GM21526 (cell line): ENCODE measurements at regions not wholly inside any gene's neighbourhood (a gene's known extent, or its start where the extent isn't known, plus 50 kb on each side); places are given as distances from the start of the nearest gene placed in this dataset.

Experiments used
- ATAC-seq: cut with Tn5 transposase; IDR thresholded peaks from one replicate; pipeline ENCODE4 v1.9.1; 2021; ENCODE audit warnings: moderate library complexity; ENCODE audit not compliant: unreplicated experiment, low FRiP score

DNA sequence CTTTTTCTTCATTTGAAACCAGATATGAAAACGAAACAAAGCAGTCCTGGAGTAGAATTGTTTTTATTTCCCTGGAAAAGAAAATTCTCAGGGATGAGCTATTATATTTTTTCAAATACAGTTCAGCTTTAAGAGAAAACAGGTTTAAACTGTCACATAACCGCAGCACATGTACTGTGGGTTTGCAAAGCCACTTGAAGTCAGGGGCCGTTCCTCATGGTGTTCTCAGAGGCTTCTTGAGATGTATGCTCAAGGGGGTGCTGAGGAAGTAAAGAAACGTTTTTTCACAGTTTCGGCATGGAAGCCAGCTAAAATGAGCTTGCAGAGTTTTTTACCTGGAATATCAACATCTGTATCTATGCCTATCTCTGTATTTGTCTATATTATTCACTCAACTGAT lies 225.3 kb downstream of the MC4R start:
- no peak for ATAC-seq

DNA sequence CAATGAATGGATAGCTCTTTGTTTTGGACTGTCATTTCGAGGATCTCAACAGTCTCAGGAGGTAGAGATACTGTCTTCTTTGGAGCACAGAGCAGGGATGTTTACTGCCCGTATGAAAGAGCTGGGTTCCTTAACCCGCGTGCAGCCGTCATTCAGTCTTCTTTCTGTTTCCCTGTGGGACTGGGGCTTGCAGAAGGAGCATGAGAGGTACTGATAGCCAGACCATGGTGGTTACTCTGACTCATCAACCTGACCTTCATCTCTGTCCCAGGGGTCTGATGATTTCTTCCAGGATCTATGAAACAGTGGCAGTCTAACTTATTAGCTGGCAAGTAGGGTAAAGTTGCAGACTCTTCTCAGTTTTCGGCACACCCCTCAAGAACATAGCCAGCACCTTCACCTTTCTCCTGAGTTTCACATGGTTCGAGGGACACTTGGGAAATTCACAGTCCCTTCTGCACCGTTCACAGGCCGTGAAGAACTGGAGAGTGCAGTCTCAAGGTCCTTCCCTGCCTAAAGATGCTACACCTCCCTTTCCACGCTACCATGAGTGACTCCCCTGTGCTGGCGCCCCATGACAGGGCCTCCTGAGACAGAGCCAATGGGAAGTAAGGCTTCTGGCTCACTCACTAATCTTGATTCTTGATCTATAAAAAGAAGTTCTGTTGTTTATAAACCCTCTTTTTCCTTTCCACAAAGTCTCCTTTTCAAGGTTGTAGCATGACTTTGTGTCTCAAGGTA lies 226.2 kb downstream of the MC4R start:
- no peak for ATAC-seq

DNA sequence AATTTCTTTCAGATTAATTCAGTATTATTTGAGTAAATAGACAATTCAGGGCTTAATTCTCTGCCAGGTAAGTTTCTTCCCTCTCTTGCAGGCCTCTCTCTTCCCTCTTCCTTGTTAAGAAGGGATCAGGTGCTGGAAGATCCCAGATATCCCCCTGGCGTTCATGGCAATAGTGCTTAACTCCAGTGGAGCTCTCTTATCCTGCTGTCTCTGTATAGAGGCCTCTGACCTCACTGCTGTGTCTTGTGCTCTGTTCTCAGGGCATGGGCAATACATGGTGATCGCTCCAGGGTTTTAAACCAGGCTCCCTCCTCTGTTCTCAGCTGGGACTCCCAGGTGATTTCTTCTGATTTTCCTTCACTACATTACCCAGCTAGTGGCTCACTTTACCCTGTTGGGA lies 226.8 kb downstream of the MC4R start:
- no peak for ATAC-seq

DNA sequence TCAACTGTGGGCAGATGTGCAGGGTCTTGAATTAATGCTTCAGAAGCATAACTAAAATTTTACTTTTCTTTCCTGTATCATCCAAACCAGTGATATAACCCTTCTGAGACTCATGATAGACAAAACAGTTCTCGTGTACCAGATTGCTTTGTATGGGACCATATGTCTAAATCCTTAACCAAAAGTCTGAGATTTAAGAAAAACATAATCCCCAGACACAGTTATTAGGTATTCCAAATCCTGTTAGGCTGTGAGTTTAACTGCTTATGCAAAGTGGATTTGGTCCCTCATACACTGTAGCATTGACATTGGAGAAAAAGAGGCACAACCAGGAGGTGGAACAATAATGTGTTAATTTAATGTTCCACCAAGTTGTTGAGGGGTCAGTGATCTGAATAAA lies 235.0 kb downstream of the PMAIP1 start:
- ATAC-seq, result no peak

DNA sequence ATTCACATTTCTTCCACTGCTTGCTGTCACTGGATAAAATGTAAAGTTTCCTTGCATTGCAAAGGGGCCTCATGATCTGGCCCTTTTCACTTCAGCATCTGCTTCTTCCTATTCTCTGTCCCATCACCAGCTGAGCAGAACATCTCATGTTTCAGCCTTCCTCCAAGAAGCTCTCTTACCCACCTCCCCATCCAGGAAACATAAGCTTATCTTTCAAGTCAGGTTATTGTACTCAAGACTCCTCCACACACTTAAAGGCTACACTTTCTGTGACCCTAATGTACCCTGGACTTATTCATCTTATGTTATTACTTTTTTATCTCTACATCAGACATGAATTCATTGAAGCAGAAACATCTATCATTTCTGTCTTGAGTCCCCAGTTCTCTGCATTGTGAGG lies 230.5 kb downstream of the PMAIP1 start:
- ATAC-seq, result no peak

DNA sequence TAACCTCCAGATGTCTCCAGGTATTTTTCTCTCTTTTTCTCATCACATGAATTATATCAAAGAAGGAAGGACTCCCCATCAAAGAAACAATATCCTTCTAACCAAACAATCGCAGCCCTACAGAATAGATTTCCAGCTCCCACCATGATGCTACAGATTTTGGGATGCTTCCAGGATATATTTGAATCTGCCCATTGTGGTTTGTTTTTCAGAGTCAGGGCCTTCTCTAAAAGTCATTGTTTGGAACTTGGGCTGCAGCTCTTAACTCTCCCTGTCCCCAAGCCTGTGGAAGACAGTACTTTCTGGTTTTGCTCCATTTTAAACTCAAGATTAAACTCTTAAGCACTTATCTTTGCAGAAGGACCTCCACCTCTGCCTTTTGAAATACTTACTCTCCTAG lies 223.2 kb downstream of the PMAIP1 start:
- no peak for ATAC-seq

DNA sequence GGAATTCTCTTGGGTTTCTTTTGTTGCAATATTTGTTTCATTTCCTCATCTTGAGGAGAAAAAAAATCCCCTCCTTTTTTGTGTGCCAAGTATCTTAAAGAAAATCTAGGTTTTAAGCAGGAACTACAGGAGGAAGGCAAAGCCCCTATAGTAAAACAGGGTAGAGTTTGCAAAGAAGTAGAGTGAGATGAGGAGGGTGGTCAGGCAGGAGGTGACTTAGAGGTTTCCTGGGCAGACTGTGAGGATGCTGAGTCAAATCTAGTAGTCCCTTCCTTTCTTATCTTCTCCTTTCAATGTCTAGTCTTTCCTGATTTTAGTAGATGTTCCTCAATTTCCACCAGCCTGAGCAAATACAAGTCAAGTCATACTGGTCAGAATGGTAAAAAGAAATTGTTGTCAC lies 222.5 kb downstream of the PMAIP1 start:
- ATAC-seq, result no peak

DNA sequence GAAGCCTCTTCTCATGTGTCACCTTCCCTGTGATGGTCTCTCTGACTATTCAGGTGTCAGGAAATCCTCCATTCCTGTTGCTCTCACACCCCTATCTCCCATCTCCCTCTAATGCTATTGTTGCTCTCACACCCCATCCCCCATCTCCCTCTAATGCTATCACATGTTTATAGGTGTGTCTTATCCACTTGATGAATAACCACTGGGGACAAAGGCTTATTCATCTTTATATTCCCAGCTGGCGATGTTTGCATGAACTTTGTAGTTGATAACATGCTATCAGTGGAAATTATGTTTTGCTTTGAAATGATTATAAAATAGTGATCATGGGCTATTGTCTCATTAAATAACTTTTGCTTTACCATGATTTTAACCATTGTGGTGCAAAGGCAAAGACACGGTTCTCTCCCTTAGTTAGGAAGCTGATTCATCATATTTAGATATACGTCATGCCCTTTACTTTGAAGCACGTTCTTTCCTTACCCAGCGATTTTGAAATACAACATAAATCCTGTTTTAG lies 220.5 kb downstream of the PMAIP1 start:
- no peak for ATAC-seq

DNA sequence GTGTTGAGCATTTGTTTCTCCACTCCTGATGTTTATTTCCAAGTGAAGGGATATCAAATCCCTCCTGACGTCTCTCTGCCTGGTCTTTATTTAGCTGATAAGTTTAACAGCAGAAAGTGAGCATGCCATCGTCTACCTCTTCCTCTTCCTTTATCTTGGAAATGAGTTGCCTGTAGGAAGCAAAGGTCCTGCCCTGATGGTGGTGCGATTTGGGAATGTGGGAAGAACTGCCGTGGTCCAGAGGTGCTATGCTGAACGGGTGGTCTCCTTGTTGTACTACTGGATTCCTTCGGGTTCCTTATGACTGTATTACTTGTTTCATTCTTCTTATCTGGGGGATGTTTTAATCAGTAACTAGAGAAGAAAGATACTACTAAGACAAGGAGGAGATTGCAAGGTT lies 217.5 kb downstream of the PMAIP1 start:
- ATAC-seq, result no peak

DNA sequence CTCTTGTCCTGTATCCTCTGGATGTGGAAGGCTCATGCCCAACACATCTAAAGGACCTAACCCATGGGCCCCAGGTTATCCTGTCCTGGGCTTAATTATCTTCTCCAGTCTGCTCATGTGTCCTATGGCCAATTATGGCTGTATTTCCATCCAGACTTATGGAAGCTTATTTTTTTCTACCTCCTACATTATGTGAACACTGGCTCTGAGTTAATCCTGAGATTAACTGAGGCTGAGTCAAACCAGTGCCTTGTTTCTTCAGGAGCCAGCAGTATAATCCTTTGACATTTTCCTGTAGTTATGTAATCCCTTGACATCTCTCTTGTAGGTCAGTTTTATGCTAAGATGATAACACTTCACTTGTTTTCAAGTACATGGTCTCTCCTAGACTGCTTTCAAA lies 213.6 kb downstream of the PMAIP1 start:
- no peak for ATAC-seq

DNA sequence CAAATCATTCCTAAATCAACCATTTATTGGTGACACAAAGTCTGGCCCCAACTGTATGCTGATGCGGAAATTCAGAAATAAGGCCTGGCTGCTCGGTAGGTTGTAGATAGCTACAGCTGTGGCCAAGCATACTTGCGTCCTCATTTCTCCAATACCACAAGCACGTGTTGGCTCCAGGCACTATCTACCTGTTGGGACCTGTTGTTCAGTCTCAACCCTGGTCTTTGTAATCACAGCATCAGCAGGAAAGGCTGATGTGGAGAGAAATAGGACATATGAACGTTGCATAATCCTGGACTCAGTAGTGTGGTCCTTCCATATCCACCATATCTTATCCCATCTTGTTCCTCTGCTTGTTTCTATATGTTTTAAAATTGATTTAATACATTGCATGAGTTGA lies 212.6 kb downstream of the PMAIP1 start:
- ATAC-seq, result no peak

DNA sequence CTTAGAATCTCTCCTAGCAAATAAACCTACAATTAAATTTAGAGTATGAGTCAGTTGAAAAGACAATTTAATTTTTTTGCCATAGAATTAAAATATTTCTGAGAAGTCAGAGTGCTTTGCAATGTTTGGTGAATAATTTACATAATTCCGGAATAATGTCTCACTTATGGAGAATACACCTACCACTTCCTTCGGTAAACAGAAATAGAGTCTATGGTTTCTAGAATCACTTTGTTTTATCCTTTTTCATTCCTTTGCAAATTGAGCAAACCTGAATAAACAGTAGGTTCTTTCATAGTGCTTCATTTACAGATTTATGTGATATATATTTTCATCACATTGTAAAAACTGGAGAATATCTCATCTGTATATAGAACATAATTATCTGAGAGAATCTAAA lies 211.7 kb downstream of the PMAIP1 start:
- no peak for ATAC-seq

DNA sequence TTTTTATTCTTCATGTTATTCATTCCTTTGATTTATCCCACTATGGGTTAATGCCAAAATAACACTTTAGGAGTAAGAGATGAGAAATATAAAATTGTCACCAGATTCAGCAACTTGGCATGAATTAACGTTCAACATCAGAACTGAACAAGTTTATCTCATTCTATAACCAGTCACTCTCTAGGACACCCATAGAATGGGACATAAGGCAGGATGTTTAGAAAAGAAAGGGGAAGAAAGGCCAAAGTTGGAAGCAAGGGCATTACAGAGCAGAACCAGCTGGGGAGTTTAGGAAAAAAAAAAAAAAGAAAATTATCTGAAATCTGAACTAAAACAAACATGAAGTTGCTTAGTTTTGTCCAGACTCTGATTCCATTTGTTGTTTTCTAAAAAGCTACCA lies 211.0 kb downstream of the PMAIP1 start:
- ATAC-seq, result no peak

DNA sequence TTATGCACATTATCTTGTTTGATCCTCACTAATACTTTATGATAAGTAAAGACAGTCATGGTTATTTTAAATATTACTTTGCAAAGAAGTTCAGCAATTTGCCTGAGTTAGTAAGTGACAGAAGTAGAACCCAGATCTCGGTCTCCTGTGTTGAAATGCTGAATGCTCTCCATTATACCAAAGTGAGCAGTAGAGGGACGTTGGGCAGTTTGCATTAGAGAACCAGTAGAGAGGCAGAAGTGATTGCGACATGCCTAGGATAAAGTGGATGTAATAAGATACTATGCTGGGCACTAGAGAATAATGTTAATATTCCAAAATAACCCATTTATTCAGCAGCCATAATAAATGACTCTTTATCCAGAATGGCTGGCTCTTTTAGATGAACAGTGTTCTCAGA lies 201.0 kb downstream of the PMAIP1 start:
- no peak for ATAC-seq

DNA sequence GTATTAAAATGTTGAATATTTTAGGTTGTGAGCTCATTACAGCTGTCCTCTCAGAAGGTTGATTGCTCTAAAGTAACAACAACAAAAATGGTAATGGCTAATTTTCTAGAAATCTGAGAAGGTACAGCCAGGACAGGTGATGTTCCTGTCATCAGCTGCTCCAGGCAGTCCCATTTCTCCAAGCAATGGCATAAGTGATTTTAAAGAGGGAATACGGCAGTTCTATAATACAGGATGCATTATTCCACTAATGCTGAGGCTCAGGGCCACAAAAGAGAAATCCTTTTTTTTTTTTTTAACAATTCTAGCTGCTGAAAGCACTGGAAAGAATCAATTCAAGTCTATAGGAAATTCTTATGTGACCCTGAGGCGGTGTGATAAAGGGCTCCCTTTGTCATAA lies 199.9 kb downstream of the PMAIP1 start:
- no peak for ATAC-seq

DNA sequence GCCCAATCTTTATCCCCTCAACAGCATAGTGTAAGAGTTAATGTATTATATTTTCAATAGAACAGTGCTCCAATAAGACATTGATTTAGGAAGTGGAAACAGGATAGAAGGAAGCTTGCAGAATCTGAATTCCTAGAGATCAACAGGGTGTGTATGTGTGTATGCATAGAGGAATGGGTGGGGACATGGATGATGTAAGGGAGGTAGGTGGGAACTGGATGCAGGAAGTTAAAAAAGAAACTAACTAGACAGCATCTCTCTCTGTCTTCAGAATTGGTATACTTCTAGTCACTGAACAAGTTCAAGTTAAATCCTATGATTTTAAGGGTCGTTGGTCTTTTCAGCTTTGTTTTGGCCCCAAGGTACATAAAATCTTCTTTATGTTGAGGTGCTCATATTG lies 196.6 kb downstream of the PMAIP1 start:
- ATAC-seq, result no peak

DNA sequence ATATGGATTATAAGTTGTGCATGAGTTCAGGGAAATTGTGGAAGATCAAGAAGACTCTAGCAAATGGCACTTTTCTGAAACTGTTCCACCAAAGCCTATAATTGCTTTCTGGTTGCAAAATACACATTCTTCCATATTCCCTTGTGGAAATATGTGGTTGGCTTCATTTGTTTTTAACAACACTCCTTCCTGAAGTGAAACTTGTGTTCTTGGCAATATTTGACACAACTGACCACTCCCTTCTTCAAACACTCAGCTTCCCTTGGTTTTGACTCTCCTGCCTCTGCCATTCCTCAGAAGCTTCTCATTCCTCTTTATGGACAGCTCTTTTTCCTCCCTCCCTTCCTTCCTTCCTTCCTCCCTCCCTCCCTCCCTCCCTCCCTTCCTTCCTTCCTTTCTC lies 192.3 kb downstream of the PMAIP1 start:
- no peak for ATAC-seq

DNA sequence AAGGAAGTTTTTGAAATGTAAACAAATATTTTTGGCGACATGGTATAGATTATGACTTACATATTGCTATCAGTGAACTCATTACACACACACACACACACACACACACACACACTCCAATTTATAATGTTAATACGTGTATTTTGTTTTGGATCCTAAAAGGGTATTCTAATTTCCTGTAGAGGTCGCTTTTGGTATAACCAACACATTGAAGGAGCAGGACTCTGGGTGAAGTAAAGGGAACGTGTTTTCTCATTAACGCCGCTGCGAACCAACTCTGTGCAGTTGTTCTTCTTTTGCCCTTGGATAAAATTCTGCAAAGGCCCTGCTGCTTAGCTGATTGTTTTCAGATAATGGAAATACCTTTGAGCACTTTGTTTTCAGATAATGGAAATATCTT lies 190.4 kb downstream of the PMAIP1 start:
- ATAC-seq, result peak; percentile 60

DNA sequence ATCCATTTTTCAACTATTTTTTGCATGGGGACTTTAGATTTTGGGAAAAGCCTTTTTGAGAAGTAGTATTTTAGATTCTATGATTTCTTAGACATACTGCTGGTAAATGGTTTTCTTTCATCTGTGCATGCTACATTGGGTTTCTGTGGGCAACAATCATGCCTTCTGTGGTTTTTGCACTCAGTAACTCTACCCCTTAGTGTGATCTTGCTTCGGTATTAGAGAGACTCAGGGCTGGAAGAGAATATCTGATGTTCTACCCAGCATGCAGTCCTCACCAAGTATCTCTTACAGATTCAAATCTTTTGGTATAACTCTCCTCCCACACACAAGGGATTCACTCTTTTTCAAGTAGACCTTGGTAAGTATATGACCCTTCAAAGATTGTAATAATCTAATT lies 183.0 kb downstream of the PMAIP1 start:
- no peak for ATAC-seq

DNA sequence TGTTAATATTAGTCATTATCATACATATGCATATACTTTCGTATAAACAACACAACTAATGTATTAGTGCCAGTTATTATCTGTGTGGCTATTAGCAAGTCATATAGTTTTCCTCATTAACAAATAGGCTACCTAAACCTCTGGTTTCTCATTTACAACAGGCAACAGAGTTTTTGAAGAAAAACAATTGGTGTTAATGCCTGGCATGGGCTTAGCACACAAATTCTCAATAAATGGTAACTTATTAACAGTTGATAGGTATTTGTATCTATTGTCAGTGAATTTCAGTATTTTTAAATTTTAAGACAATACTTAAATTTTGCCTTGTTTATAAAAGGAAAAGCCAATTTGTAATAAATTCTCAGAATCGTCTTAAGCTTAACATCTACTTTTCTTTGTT lies 182.5 kb downstream of the PMAIP1 start:
- ATAC-seq, result no peak

DNA sequence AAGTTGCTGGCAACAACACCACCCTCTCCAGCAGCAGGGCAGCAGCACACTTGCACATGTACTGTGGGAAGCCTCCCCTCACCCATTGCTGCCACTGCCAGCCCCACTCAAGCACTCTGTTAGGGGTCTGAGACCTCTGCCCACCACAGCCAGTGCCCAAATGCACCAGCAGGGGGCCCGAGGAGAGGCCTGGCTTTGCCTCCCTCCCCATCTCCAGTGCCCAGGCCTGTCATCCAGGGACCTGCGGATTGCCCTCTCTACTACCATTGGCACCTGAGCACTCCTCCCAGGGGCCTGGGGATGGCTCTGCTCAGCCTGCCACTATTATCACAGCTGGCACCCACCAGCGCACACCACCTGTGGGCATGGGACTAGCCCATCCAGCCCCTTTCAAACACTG lies 175.7 kb downstream of the PMAIP1 start:
- ATAC-seq, result no peak

DNA sequence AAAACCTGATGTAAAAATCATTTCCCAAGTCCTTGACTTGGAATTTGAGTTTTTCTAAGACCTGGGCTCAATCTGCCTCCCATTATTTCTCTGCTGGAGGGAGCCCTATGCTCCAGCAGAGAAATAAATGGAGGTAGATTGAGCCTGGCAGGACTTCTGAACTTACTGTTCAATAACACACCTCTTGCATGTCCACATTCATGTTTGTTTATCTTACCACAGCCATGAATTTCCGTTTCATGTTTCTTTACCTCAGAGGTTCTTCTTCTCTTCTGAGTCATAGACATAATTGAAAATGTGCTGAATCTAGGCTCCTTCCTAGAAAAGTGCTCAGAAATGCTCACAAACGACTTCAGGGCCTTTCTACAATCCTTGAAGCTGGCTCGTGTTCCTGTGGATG lies 170.8 kb downstream of the PMAIP1 start:
- no peak for ATAC-seq

DNA sequence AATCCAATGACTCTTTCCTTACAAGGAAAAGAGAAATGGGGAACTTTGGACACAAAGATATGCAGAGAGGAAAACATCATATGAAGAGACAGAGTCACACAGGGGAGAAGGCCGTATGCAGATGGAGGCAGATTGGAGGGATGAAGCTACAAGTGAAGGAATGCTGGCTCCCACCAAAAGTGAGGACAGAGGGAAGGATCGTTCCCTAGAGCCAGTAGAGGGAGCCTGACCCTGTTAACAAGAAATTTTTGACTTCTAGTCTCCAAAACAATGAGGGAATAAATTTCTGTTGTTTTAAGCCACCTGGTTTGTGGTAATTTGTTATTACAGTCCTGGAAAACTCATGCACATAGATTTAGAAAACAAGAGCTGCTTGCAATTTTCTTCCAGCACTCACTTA lies 169.3 kb downstream of the PMAIP1 start:
- ATAC-seq, result no peak
